Eye (tissue), 1 donor: ENCODE measurements at regions not wholly inside any gene's neighbourhood (a gene's known extent, or its start where the extent isn't known, plus 50 kb on each side); places are given as distances from the start of the nearest gene placed in this dataset.
"Not testable (repeated sequence)": the region's sequence is repeated elsewhere in the genome, so short reads cannot be mapped to it uniquely, and the experiment has no call there.

ENCODE experiments used
- DNase-seq: peaks from one replicate; pipeline ENCODE4 v3.0.0-alpha.2; 2015

- DNase-seq: no peak
Observed at GRCh38 chr2:61774351-61774750, 79.5 kb downstream of the FAM161A start.

GRCh38 chr2:61771904-61772845 is 81.7 kb downstream of the FAM161A start:
- no peak for DNase-seq

- no peak for DNase-seq
Observed at GRCh38 chr2:61770746-61771145, 83.1 kb downstream of the FAM161A start.

GRCh38 chr2:61770298-61770697 is 83.6 kb downstream of the FAM161A start:
- no peak for DNase-seq

GRCh38 chr2:61769093-61769675 is 84.7 kb downstream of the FAM161A start:
- DNase-seq: no peak

GRCh38 chr2:61764035-61764800 is 89.6 kb downstream of the FAM161A start:
- DNase-seq: peak; percentile 98

GRCh38 chr2:61763605-61764034 is 90.2 kb downstream of the FAM161A start:
- DNase-seq: peak; percentile 94

GRCh38 chr2:61762292-61762691 is 91.6 kb downstream of the FAM161A start:
- no peak for DNase-seq

- DNase-seq: no peak
Observed at GRCh38 chr2:61759718-61760117, 94.1 kb downstream of the FAM161A start.

- no peak for DNase-seq
Observed at GRCh38 chr2:61759005-61759404, 94.9 kb downstream of the FAM161A start.

- DNase-seq: no peak
Observed at GRCh38 chr2:61758159-61758558, 95.7 kb downstream of the FAM161A start.

GRCh38 chr2:61753512-61753911 is 100.3 kb downstream of the FAM161A start:
- no peak for DNase-seq

- no peak for DNase-seq
Observed at GRCh38 chr2:61750624-61751023, 103.2 kb downstream of the FAM161A start.

- no peak for DNase-seq
Observed at GRCh38 chr2:61742955-61743354, 110.9 kb downstream of the FAM161A start.

- no peak for DNase-seq
Observed at GRCh38 chr2:61737841-61738240, 116.0 kb downstream of the FAM161A start.

- DNase-seq: no peak
Observed at GRCh38 chr2:61736953-61737352, 116.9 kb downstream of the FAM161A start.

GRCh38 chr2:61733563-61733962 is 120.3 kb downstream of the FAM161A start:
- DNase-seq: no peak

- DNase-seq: no peak
Observed at GRCh38 chr2:61732787-61733186, 121.1 kb downstream of the FAM161A start.

- DNase-seq: no peak
Observed at GRCh38 chr2:61727746-61728145, 126.1 kb downstream of the FAM161A start.

GRCh38 chr2:61726456-61727209 is 127.2 kb downstream of the FAM161A start:
- no peak for DNase-seq

- not testable (repeated sequence) for DNase-seq
Observed at GRCh38 chr2:61723364-61723763, 130.5 kb downstream of the FAM161A start.

GRCh38 chr2:61722800-61723199 is 131.1 kb downstream of the FAM161A start:
- DNase-seq: no peak

GRCh38 chr2:61722318-61722717 is 131.5 kb downstream of the FAM161A start:
- no peak for DNase-seq
